ENCODE measurements at regions not wholly inside any gene's neighbourhood (a gene's known extent, or its start where the extent isn't known, plus 50 kb on each side); places are given as distances from the start of the nearest gene placed in this dataset.

- ATAC-seq = no peak
- H3K4me2 ChIP-seq (ENCODE audit: low read length) = no peak overlapping the region
- DNase-seq (ENCODE audit: low read depth, low spot score) = no peak
- no peaks in the 10 kb centered on the region; a peak in 1 of 4 replicates for H3K9me3 ChIP-seq (ENCODE audit: control insufficient read depth in 1 of 2, insufficient read depth in 1 of 2, low read depth in 1 of 2, low read length in 2 of 2)
- no peak overlapping the region for H3K9ac ChIP-seq (ENCODE audit: low read length)
- no peak overlapping the region for H3K27ac ChIP-seq (ENCODE audit: low read depth, low read length)
- POLR2A ChIA-PET = no interaction called here
- CTCF ChIA-PET = no interaction called here
- no peak overlapping the region for H2AFZ ChIP-seq (ENCODE audit: low read depth, low read length, poor library complexity, severe bottlenecking)
- intact Hi-C loops (cut with micrococcal nuclease) = no loop called here
- H3K27me3 ChIP-seq (ENCODE audit: insufficient read depth, low read length) = no peaks in the 10 kb centered on the region
- TF ChIP-seq FOSL1 (IDR thresholded peaks at IDR 0.05; ENCODE audit: low read depth) (no peak), ZBTB33 (IDR thresholded peaks at IDR 0.05; ENCODE audit: extremely low read depth, insufficient replicate concordance, low read length) (no peak), POLR2AphosphoS5 (IDR thresholded peaks at IDR 0.05; ENCODE audit: low read depth, low read length) (no peak), SP1 (IDR thresholded peaks at IDR 0.05; ENCODE audit: low read depth) (no peak), ZFX (IDR thresholded peaks at IDR 0.05) (no peak), POLR2A (IDR thresholded peaks at IDR 0.05; ENCODE audit: borderline replicate concordance, extremely low read depth, insufficient read depth, insufficient read length) (no peak), ATF3 (IDR thresholded peaks at IDR 0.05) (no peak), REST (IDR thresholded peaks at IDR 0.05; ENCODE audit: low read depth) (no peak), EGR1 (IDR thresholded peaks at IDR 0.05; ENCODE audit: low read depth) (no peak), EZH2 (IDR thresholded peaks at IDR 0.05) (no peak)
- H3K36me3 ChIP-seq (ENCODE audit: control insufficient read depth in 1 of 2, insufficient read depth in 2 of 2, low read length in 2 of 2) = no peaks in the 10 kb centered on the region
- H3K4me3 ChIP-seq (replicated peaks in 1 of 2; ENCODE audit: low read depth in 1 of 2, low read length in 2 of 2) = no peak overlapping the region
- no peaks in the 10 kb centered on the region for H4K20me1 ChIP-seq (ENCODE audit: insufficient read depth)
- H3K9me2 ChIP-seq (ENCODE audit: insufficient read depth) = no peaks in the 10 kb centered on the region
- H3K4me1 ChIP-seq (ENCODE audit: control insufficient read depth in 1 of 2, insufficient read depth in 2 of 2, low read length in 2 of 2) = no peaks in the 10 kb centered on the region
- H3K79me2 ChIP-seq (ENCODE audit: insufficient read depth, low read length) = no peaks in the 10 kb centered on the region
- RAD21 ChIA-PET (ENCODE audit: low non-redundant PET in 1 of 2, low total read pairs in 2 of 2, uncharacterized antibody in 2 of 2, unreplicated experiment in 2 of 2) = no interaction called here
- no TSS peak for BruUV-seq (replicated peaks)
Measured at GRCh38 chr9:108662091-108662875, 193.5 kb downstream of the ACTL7B start.

Data from HCT116 (cell line).